GM12891 (cell line): ENCODE measurements at regions not wholly inside any gene's neighbourhood (a gene's known extent, or its start where the extent isn't known, plus 50 kb on each side); places are given as distances from the start of the nearest gene placed in this dataset.

Source experiments
- PAX5 ChIP-seq: IDR thresholded peaks from 2 replicates; pipeline ENCODE4 v1.6.1; 2011; ENCODE audit warnings: low read length, moderate library complexity, mild to moderate bottlenecking; ENCODE audit not compliant: insufficient read depth, severe bottlenecking
- POLR2A ChIP-seq: IDR thresholded peaks from 2 replicates; pipeline ENCODE4 v1.6.1; 2011; ENCODE audit warnings: low read depth, low read length, control low read depth
- POLR2AphosphoS5 ChIP-seq: IDR thresholded peaks from 2 replicates; pipeline ENCODE4 v1.6.1; 2011; ENCODE audit warnings: low read depth, low read length, control low read depth
- SPI1 ChIP-seq: IDR thresholded peaks from 2 replicates; pipeline ENCODE4 v1.6.1; 2011; ENCODE audit warnings: low read depth, low read length, control low read depth
- TAF1 ChIP-seq: IDR thresholded peaks from 2 replicates; pipeline ENCODE4 v1.6.1; 2011; ENCODE audit warnings: low read depth, low read length, control low read depth

DNA sequence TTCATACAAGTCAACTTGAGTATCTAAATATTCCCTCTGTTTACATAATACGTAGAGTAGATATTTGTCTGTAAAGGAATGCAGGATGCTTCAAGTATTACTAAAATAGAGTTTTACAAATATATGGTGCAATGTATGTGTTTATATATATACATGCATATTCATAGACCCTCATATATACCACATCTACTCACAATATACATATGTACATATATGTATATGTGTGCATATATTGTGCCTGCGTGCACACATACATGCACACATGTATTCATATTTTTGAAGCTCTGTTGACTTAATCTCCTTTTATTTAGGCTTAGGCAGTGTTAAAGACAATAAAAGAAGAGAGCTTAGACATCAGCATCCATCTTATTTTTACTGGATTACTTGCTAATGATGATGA, 616.6 kb upstream of the GOT2 start:
- TF ChIP-seq POLR2A (no peak), POLR2AphosphoS5 (no peak), TAF1 (no peak), SPI1 (no peak), PAX5 (no peak)
